GM23248 (cell line): ENCODE measurements at regions not wholly inside any gene's neighbourhood (a gene's known extent, or its start where the extent isn't known, plus 50 kb on each side); places are given as distances from the start of the nearest gene placed in this dataset.

Experiments
- EZH2 ChIP-seq: fragments of 200-600 bp; sonication (generic); IDR thresholded peaks from 2 replicates; pipeline ENCODE4 v1.6.1; 2018; ENCODE audit warnings: antibody characterized with exemption, mild to moderate bottlenecking; ENCODE audit not compliant: insufficient read depth, poor library complexity, severe bottlenecking
- EZH2phosphoT487 ChIP-seq: fragments of 200-600 bp; sonication (generic); IDR thresholded peaks from 2 replicates; pipeline ENCODE4 v1.6.1; 2018; ENCODE audit warnings: antibody characterized with exemption, moderate library complexity, mild to moderate bottlenecking, low read depth; ENCODE audit not compliant: insufficient read depth

- no peak for TF ChIP-seq EZH2
- no peak for TF ChIP-seq EZH2phosphoT487
Observed at GRCh38 chr6:92121228-92121627, 1298.1 kb downstream of the EPHA7 start.
